B cell (primary cell): ENCODE measurements at regions not wholly inside any gene's neighbourhood (a gene's known extent, or its start where the extent isn't known, plus 50 kb on each side); places are given as distances from the start of the nearest gene placed in this dataset.

Experiments used
- ATAC-seq: fragments of 200-7000 bp; cut with Tn5 transposase; one replicate; pipeline ENCODE4 v1.10.0; 2021; ENCODE audit warnings: low read depth, mild to moderate bottlenecking, moderate number of reproducible peaks, moderate library complexity
- CTCF ChIA-PET: fragments of 350-600 bp; sonication (Branson Sonifier 250); formaldehyde crosslinking; loops from one replicate; lab custom pipeline; 2021; ENCODE audit warnings: antibody characterized with exemption, inconsistent platforms; lab: Charles Lee
- POLR2A ChIA-PET: fragments of 350-600 bp; sonication (Branson Sonifier 250); formaldehyde crosslinking; loops from one replicate; lab custom pipeline; 2021; ENCODE audit warnings: antibody characterized with exemption; lab: Charles Lee
- DNase-seq: peaks from one replicate; pipeline ENCODE4 v3.0.0; 2013
- H2AFZ ChIP-seq: 2 replicates; pipeline ENCODE4 v1.6.1; 2012; ENCODE audit warnings: mild to moderate bottlenecking, low read depth, low read length; ENCODE audit not compliant: insufficient read depth, poor library complexity, severe bottlenecking
- H3K27ac ChIP-seq, 2 donors: 1 replicate in 1 of 2; 2 replicates in 1 of 2; pipeline ENCODE4 v1.5.1; 2012 to 2013; ENCODE audit warnings: low read length in 2 of 2, mild to moderate bottlenecking in 2 of 2, moderate library complexity in 1 of 2
- H3K27me3 ChIP-seq, 4 experiments: fragments of 200-600 bp in 1 of 4; sonication (generic) in 1 of 4; replicated peaks in 1 of 4; 1 replicate in 2 of 4; 2 replicates in 2 of 4; pipeline versions ENCODE4 v1.6.1 to v1.7.0; 2013 to 2016; ENCODE audit warnings: low read length in 3 of 4, mild to moderate bottlenecking in 2 of 4, mixed read lengths in 1 of 4, moderate library complexity in 1 of 4; ENCODE audit not compliant: insufficient read depth in 4 of 4, control insufficient read depth in 3 of 4; ENCODE audit errors: control extremely low read depth in 1 of 4
- H3K36me3 ChIP-seq, 2 experiments: replicated peaks in 1 of 2; 1 replicate in 1 of 2; 2 replicates in 1 of 2; pipeline versions ENCODE4 v1.6.1 to v1.7.1; 2013; ENCODE audit warnings: low read length in 1 of 2; ENCODE audit not compliant: insufficient read depth in 2 of 2, control insufficient read depth in 1 of 2; ENCODE audit errors: control extremely low read depth in 1 of 2, extremely low read depth in 1 of 2
- H3K4me1 ChIP-seq, 2 donors: fragments of 200-600 bp in 1 of 2; sonication (generic) in 1 of 2; 1 replicate in 1 of 2; 2 replicates in 1 of 2; pipeline versions ENCODE4 v1.5.1 to v1.6.1; 2013 to 2017; ENCODE audit warnings: low read length in 2 of 2; ENCODE audit not compliant: control insufficient read depth in 2 of 2, insufficient read depth in 2 of 2
- H3K4me2 ChIP-seq: replicated peaks from 2 replicates; pipeline ENCODE3; 2012; ENCODE audit warnings: mild to moderate bottlenecking, low read depth, low read length; ENCODE audit not compliant: poor library complexity, severe bottlenecking
- H3K4me3 ChIP-seq, 5 experiments: fragments of 200-600 bp in 1 of 5; sonication (generic) in 1 of 5; 1 replicate in 3 of 5; 2 replicates in 2 of 5; pipeline versions ENCODE4 v1.5.1 to v1.7.0; 2011 to 2016; ENCODE audit warnings: low read length in 4 of 5, mild to moderate bottlenecking in 4 of 5, low read depth in 2 of 5, control low read depth in 1 of 5, moderate library complexity in 1 of 5; ENCODE audit not compliant: insufficient read depth in 1 of 5; ENCODE audit errors: control extremely low read depth in 1 of 5, extremely low read depth in 1 of 5
- H3K79me2 ChIP-seq: fragments of 200-600 bp; sonication (generic); one replicate; pipeline ENCODE4 v1.6.0; 2016; ENCODE audit warnings: low read length; ENCODE audit not compliant: control insufficient read depth, insufficient read depth
- H3K9ac ChIP-seq: fragments of 200-600 bp; sonication (generic); 2 replicates; pipeline ENCODE4 v1.6.1; 2017; ENCODE audit warnings: mild to moderate bottlenecking, low read length, moderate library complexity
- H3K9me3 ChIP-seq, 3 donors: one replicate each; pipeline versions ENCODE4 v1.6.1 to v1.7.1; 2013; ENCODE audit warnings: low read length in 2 of 3; ENCODE audit not compliant: control insufficient read depth in 2 of 3, insufficient read depth in 1 of 3; ENCODE audit errors: control extremely low read depth in 1 of 3
- H4K20me1 ChIP-seq: 2 replicates; pipeline ENCODE4 v1.6.0; 2012; ENCODE audit warnings: mild to moderate bottlenecking, low read length; ENCODE audit not compliant: insufficient read depth, control insufficient read depth, poor library complexity, severe bottlenecking
- H3K27ac Mint-ChIP-seq: one replicate; pipeline ENCODE4 v1.8.0; 2021; ENCODE audit warnings: mixed read lengths
- H3K27me3 Mint-ChIP-seq: one replicate; pipeline ENCODE4 v1.8.0; 2021; ENCODE audit warnings: mixed read lengths
- H3K4me1 Mint-ChIP-seq: one replicate; pipeline ENCODE4 v1.8.0; 2021; ENCODE audit warnings: mixed read lengths
- H3K4me3 Mint-ChIP-seq: one replicate; pipeline ENCODE4 v1.8.0; 2021; ENCODE audit warnings: mixed read lengths
- H3K9me3 Mint-ChIP-seq: one replicate; pipeline ENCODE4 v1.8.0; 2022; ENCODE audit warnings: mixed read lengths; ENCODE audit not compliant: insufficient read depth
- CTCF ChIP-seq: fragments of 200-600 bp; IDR thresholded peaks from one replicate; pipeline ENCODE4 v1.8.0; 2022; ENCODE audit warnings: antibody characterized with exemption, mild to moderate bottlenecking
- EZH2 ChIP-seq: IDR thresholded peaks from 2 replicates; pipeline ENCODE4 v1.6.1; 2012; ENCODE audit warnings: borderline replicate concordance, low read depth, mild to moderate bottlenecking, moderate library complexity, low read length; ENCODE audit not compliant: insufficient read depth, poor library complexity, severe bottlenecking
- whole genome bisulfite sequencing: methylation state at CpG from one replicate; pipeline ENCODE4 v1.1.5; 2013; ENCODE audit warnings: missing lambda C conversion rate; ENCODE audit not compliant: insufficient coverage; 5-methylcytosine and 5-hydroxymethylcytosine counted together
- intact Hi-C: fragments of 100-400 bp; cut with micrococcal nuclease; formaldehyde crosslinking; loops from one replicate; pipeline ENCODE4 v1.10.0; 2022

- no peak overlapping the region for H3K4me3 ChIP-seq
- ChIA-PET POLR2A (no interaction called here), CTCF (interaction anchor here (1.7 to 5.7 kb wide), 2 partner anchors 11 to 14 kb away, joined by 4 to 30 read pairs; no protein-coding TSS in a partner anchor)
- peaks cover 0 to 57% (median 47%) of the 10 kb centered on the region in 4 experiments for H3K27me3 ChIP-seq
- H4K20me1 ChIP-seq, result no peaks in the 10 kb centered on the region
- TF ChIP-seq CTCF (no peak), EZH2 (no peak)
- no peaks in the 10 kb centered on the region for H3K79me2 ChIP-seq
- H3K9me3 ChIP-seq, result peaks cover 0 to 21% (median 0%) of the 10 kb centered on the region in 3 donors
- H2AFZ ChIP-seq, result no peak overlapping the region
- H3K36me3 ChIP-seq, result no peaks in the 10 kb centered on the region
- H3K9ac ChIP-seq, result no peak overlapping the region
- ATAC-seq (no peak), DNase-seq (no peak)
- no peak overlapping the region for H3K4me2 ChIP-seq
- peaks cover 85% of the 10 kb centered on the region for H3K27me3 Mint-ChIP-seq
- intact Hi-C loops, result no loop called here
- 42% methylated on average over 7 of the region's 7 CpGs for WGBS
- no peaks in the 10 kb centered on the region for H3K9me3 Mint-ChIP-seq
- H3K4me3 Mint-ChIP-seq, result no peak overlapping the region
- no peak overlapping the region for H3K27ac ChIP-seq
- H3K27ac Mint-ChIP-seq, result no peak overlapping the region
- no peaks in the 10 kb centered on the region for H3K4me1 Mint-ChIP-seq
- H3K4me1 ChIP-seq, result peaks cover 0 to 10% of the 10 kb centered on the region in 2 donors
Measured at GRCh38 chr4:41874398-41874797, 60.8 kb upstream of the TMEM33 start.

GRCh38 chr4:41873380-41874295 lies 61.6 kb upstream of the TMEM33 start:
- H3K9ac ChIP-seq, result no peak overlapping the region
- ChIA-PET CTCF (interaction anchor here (1.7 to 5.7 kb wide), 2 partner anchors 12 to 14 kb away, joined by 4 to 30 read pairs; no protein-coding TSS in a partner anchor), POLR2A (no interaction called here)
- no peak overlapping the region for H3K27ac ChIP-seq
- DNase-seq, result no peak
- H3K27ac Mint-ChIP-seq, result no peak overlapping the region
- intact Hi-C loops, result no loop called here
- H3K4me3 ChIP-seq, result no peak overlapping the region
- no peaks in the 10 kb centered on the region for H3K4me1 Mint-ChIP-seq
- H3K9me3 Mint-ChIP-seq, result no peaks in the 10 kb centered on the region
- TF ChIP-seq CTCF (no peak), EZH2 (no peak)
- H2AFZ ChIP-seq, result no peak overlapping the region
- 12% methylated on average over 40 of the region's 42 CpGs for whole genome bisulfite sequencing
- H3K4me1 ChIP-seq, result peaks cover 0 to 8% of the 10 kb centered on the region in 2 donors
- peaks cover 84% of the 10 kb centered on the region for H3K27me3 Mint-ChIP-seq
- ATAC-seq, result no peak
- peaks cover 0 to 49% (median 44%) of the 10 kb centered on the region in 4 experiments for H3K27me3 ChIP-seq
- peaks cover 0 to 18% (median 0%) of the 10 kb centered on the region in 3 donors for H3K9me3 ChIP-seq
- H3K36me3 ChIP-seq, result no peaks in the 10 kb centered on the region
- no peak overlapping the region for H3K4me2 ChIP-seq
- no peaks in the 10 kb centered on the region for H4K20me1 ChIP-seq
- H3K79me2 ChIP-seq, result no peaks in the 10 kb centered on the region
- no peak overlapping the region for H3K4me3 Mint-ChIP-seq
